ENCODE measurements at regions not wholly inside any gene's neighbourhood (a gene's known extent, or its start where the extent isn't known, plus 50 kb on each side); places are given as distances from the start of the nearest gene placed in this dataset.
"Not testable (repeated sequence)": the region's sequence is repeated elsewhere in the genome, so short reads cannot be mapped to it uniquely, and the experiment has no call there.

- no peak for DNase-seq
Observed at GRCh38 chr2:147040298-147041120, 804.3 kb upstream of the ACVR2A start.

GRCh38 chr2:147037048-147037447 is 807.8 kb upstream of the ACVR2A start:
- no peak for DNase-seq

GRCh38 chr2:147033044-147033443 is 811.8 kb upstream of the ACVR2A start:
- no peak for DNase-seq

- no peak for DNase-seq
Observed at GRCh38 chr2:147031897-147032296, 812.9 kb upstream of the ACVR2A start.

GRCh38 chr2:147030966-147031720 is 813.7 kb upstream of the ACVR2A start:
- DNase-seq, result no peak

GRCh38 chr2:147027436-147027835 is 817.4 kb upstream of the ACVR2A start:
- no peak for DNase-seq

GRCh38 chr2:147026664-147027295 is 818.0 kb upstream of the ACVR2A start:
- DNase-seq, result no peak

- no peak for DNase-seq
Observed at GRCh38 chr2:147025646-147026585, 818.9 kb upstream of the ACVR2A start.

GRCh38 chr2:147019311-147019710 is 825.5 kb upstream of the ACVR2A start:
- DNase-seq, result no peak

GRCh38 chr2:147017951-147018645 is 826.7 kb upstream of the ACVR2A start:
- no peak for DNase-seq

GRCh38 chr2:147016181-147016580 is 828.6 kb upstream of the ACVR2A start:
- no peak for DNase-seq

GRCh38 chr2:147015591-147015990 is 829.2 kb upstream of the ACVR2A start:
- no peak for DNase-seq

- no peak for DNase-seq
Observed at GRCh38 chr2:147013696-147014392, 831.0 kb upstream of the ACVR2A start.

- no peak for DNase-seq
Observed at GRCh38 chr2:147008481-147008880, 836.3 kb upstream of the ACVR2A start.

GRCh38 chr2:147006736-147007141 is 838.1 kb upstream of the ACVR2A start:
- no peak for DNase-seq

GRCh38 chr2:147003081-147003480 is 841.7 kb upstream of the ACVR2A start:
- no peak for DNase-seq

GRCh38 chr2:147002256-147002655 is 842.6 kb upstream of the ACVR2A start:
- DNase-seq, result no peak

GRCh38 chr2:147001061-147001460 is 843.8 kb upstream of the ACVR2A start:
- DNase-seq, result no peak

- not testable (repeated sequence) for DNase-seq
Observed at GRCh38 chr2:147000151-147000550, 844.7 kb upstream of the ACVR2A start.

- no peak for DNase-seq
Observed at GRCh38 chr2:146997945-146998344, 846.9 kb upstream of the ACVR2A start.

GRCh38 chr2:146997488-146997887 is 847.3 kb upstream of the ACVR2A start:
- DNase-seq, result no peak
